Adrenal gland (tissue), 9 donors: ENCODE measurements at regions not wholly inside any gene's neighbourhood (a gene's known extent, or its start where the extent isn't known, plus 50 kb on each side); places are given as distances from the start of the nearest gene placed in this dataset.

ENCODE experiments used
- DNase-seq, 7 donors: peaks; one replicate each; pipeline ENCODE4 v3.0.0-alpha.2; 2019 to 2020
- H3K27ac ChIP-seq, 5 donors: fragments of 200-600 bp; sonication (generic) in 4 of 5; 1 replicate in 3 of 5; 2 replicates in 2 of 5; pipeline versions ENCODE4 v1.5.1 to v1.8.0; 2016 to 2020; ENCODE audit warnings: mild to moderate bottlenecking in 1 of 5
- H3K27me3 ChIP-seq: fragments of 200-600 bp; 2 replicates; pipeline ENCODE4 v1.8.0; 2021
- H3K36me3 ChIP-seq, 2 donors: fragments of 200-600 bp; replicated peaks in 1 of 2; 1 replicate in 1 of 2; 2 replicates in 1 of 2; pipeline versions ENCODE4 v1.5.1 to v1.8.0; 2018 to 2022
- H3K4me1 ChIP-seq, 2 donors: fragments of 200-600 bp; replicated peaks in 1 of 2; 1 replicate in 1 of 2; 2 replicates in 1 of 2; pipeline versions ENCODE4 v1.5.1 to v1.8.0; 2018 to 2021
- H3K4me3 ChIP-seq, 4 donors: fragments of 200-600 bp; sonication (generic) in 3 of 4; one replicate each; pipeline ENCODE4 v1.5.1; 2016 to 2018
- H3K9me3 ChIP-seq, 3 donors: fragments of 200-600 bp; sonication (generic) in 1 of 3; replicated peaks in 1 of 3; 1 replicate in 2 of 3; 2 replicates in 1 of 3; pipeline versions ENCODE4 v1.5.1 to v1.8.0; 2016 to 2021
- CTCF ChIP-seq, 6 experiments: fragments of 450-650 bp in 4 of 6; fragments of 200-600 bp in 2 of 6; sonication (generic) in 1 of 6; IDR thresholded peaks; 1 replicate in 5 of 6; 2 replicates in 1 of 6; pipeline versions ENCODE4 v1.5.1 to v1.8.0; 2016 to 2021; ENCODE audit warnings: antibody characterized with exemption in 6 of 6, mild to moderate bottlenecking in 2 of 6, moderate library complexity in 1 of 6
- POLR2A ChIP-seq, 2 donors: fragments of 450-650 bp; IDR thresholded peaks; one replicate each; pipeline ENCODE4 v1.6.1; 2017; ENCODE audit warnings: antibody characterized with exemption in 2 of 2, mild to moderate bottlenecking in 2 of 2, moderate library complexity in 1 of 2
- WGBS, 4 donors: extraction: QIAGEN DNeasy Blood & Tissue Kit in 2 of 4; methylation state at CpG; one replicate each; pipeline versions ENCODE4 v1.1.5 to v1.1.7; 2013 to 2017; 5-methylcytosine and 5-hydroxymethylcytosine counted together
- intact Hi-C, 2 donors: fragments of 100-400 bp; cut with DNase I; formaldehyde crosslinking; loops; one replicate each; pipeline versions ENCODE4 v1.14.1 to v1.15.0; 2022 to 2023
- donor health status: healthy with polysubstance abuse.
- donor health status: Bipolar disorder and iron deficiency.
- donor health status: DM: yes; HTN: yes; CAD: no.
- donor health status: DM: no; HTN: no; CAD: no.
- donor health status: DM: no; HTN: no; CAD: no.

- intact Hi-C loops: no loop called here
- 51 to 67% (median 61%) methylated on average over 1 of the region's 1 CpG for WGBS, 4 donors
Observed at GRCh38 chr4:96983830-96984229, 1143.9 kb downstream of the PDHA2 start.

GRCh38 chr4:96986816-96987215 lies 1146.9 kb downstream of the PDHA2 start:
- no peaks in the 10 kb centered on the region for H3K9me3 ChIP-seq
- no peaks in the 10 kb centered on the region for H3K36me3 ChIP-seq
- no peak for TF ChIP-seq POLR2A (IDR thresholded peaks at IDR 0.05)
- TF ChIP-seq CTCF (IDR thresholded peaks at IDR 0.05): no peak
- 39 to 64% (median 55%) methylated on average over 1 of the region's 1 CpG for WGBS, 4 donors
- no peak for DNase-seq
- intact Hi-C loops: no loop called here
- H3K27me3 ChIP-seq: no peaks in the 10 kb centered on the region
- H3K4me3 ChIP-seq: no peak overlapping the region
- H3K27ac ChIP-seq: no peak overlapping the region
- H3K4me1 ChIP-seq: no peaks in the 10 kb centered on the region

More at GRCh38 chr4:96983830-96984229, 1143.9 kb downstream of the PDHA2 start:
- Histone ChIP-seq H3K4me3 (peak overlapping the region in 1 of 4 donors; percentile 29), H3K27me3 (no peaks in the 10 kb centered on the region), H3K36me3 (no peaks in the 10 kb centered on the region), H3K27ac (no peak overlapping the region), H3K4me1 (no peaks in the 10 kb centered on the region), H3K9me3 (no peaks in the 10 kb centered on the region)
- no peak for DNase-seq
- TF ChIP-seq CTCF (IDR thresholded peaks at IDR 0.05) (no peak), POLR2A (IDR thresholded peaks at IDR 0.05) (no peak)

GRCh38 chr4:96991083-96991482 lies 1151.2 kb downstream of the PDHA2 start:
- TF ChIP-seq POLR2A (IDR thresholded peaks at IDR 0.05) (no peak), CTCF (IDR thresholded peaks at IDR 0.05) (no peak)
- H3K9me3 ChIP-seq: peaks cover 0 to 1% (median 0%) of the 10 kb centered on the region in 3 donors
- no peaks in the 10 kb centered on the region for H3K4me1 ChIP-seq
- WGBS, 4 donors: 80 to 94% (median 89%) methylated on average over 1 of the region's 1 CpG
- no peak for DNase-seq
- H3K4me3 ChIP-seq: no peak overlapping the region
- H3K27ac ChIP-seq: no peak overlapping the region
- intact Hi-C loops: no loop called here
- H3K27me3 ChIP-seq: no peaks in the 10 kb centered on the region
- H3K36me3 ChIP-seq: no peaks in the 10 kb centered on the region

GRCh38 chr4:96992443-96992842 lies 1150.8 kb downstream of the STPG2 start:
- DNase-seq: no peak
- TF ChIP-seq CTCF (IDR thresholded peaks at IDR 0.05): no peak
- no peak for TF ChIP-seq POLR2A (IDR thresholded peaks at IDR 0.05)
- 81 to 90% (median 86%) methylated on average over 4 of the region's 4 CpGs for WGBS, 4 donors
- H3K4me1 ChIP-seq: no peaks in the 10 kb centered on the region
- H3K27me3 ChIP-seq: no peaks in the 10 kb centered on the region
- no peak overlapping the region for H3K27ac ChIP-seq
- H3K36me3 ChIP-seq: no peaks in the 10 kb centered on the region
- peaks cover 0 to 5% (median 0%) of the 10 kb centered on the region in 3 donors for H3K9me3 ChIP-seq
- no peak overlapping the region for H3K4me3 ChIP-seq
- intact Hi-C loops: no loop called here
